ENCODE measurements at regions not wholly inside any gene's neighbourhood (a gene's known extent, or its start where the extent isn't known, plus 50 kb on each side); places are given as distances from the start of the nearest gene placed in this dataset.
"Not testable (repeated sequence)": the region's sequence is repeated elsewhere in the genome, so short reads cannot be mapped to it uniquely, and the experiment has no call there.

DNA sequence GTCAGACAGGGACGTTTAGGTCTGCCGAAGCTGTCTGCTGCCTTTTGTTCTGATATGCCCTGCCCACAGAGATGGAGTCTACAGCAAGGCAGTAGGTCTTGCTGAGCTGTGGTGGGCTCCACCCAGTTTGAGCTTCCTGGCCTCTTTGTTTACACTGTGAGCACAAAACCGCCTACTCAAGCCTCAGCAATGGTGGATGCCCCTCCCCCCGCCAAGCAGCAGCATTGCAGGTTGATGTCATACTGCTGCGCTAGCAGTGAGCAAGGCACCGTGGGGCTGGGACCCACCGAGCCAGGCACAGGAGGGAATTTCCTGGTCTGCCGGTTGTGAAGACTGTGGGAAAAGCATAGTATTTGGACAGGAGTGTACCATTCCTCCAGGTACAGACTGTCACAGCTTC, 233.1 kb downstream of the ATPSCKMT start:
- not testable (repeated sequence) for DNase-seq

DNA sequence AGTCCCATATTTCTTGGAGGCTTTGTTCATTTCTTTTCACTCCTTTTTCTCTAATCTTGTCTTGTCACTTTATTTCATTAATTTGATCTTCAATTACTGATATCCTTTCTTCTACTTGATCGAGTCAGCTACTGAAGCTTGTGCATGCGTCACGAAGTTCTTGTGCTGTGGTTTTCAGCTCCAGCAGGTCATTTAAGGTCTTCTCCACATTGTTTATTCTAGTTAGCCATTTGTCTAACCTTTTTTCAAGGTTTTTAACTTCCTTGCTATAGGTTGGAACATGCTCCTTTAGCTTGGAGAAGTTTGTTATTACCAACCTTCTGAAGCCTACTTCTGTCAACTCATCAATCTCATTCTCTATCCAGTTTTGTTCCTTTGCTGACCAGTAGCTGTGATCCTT, 234.0 kb downstream of the ATPSCKMT start:
- DNase-seq, result not testable (repeated sequence)

DNA sequence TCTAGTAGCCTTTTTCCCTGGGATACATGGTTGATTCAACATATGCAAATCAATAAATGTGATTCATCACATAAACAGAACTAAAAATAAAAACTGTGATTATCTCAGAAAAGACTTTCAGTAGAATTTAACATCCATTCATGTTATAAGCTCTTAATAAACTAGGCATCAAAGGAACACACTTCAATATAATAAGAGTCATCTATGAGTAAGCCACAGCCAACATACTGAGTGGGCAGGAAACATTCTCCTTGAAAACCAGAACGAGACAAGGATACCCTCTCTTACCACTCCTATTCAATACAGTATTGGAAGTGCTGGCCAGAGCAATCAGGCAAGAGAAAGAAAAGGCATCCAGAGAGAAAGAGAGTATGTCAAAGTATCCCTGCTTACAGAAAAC, 239.9 kb downstream of the ATPSCKMT start:
- no peak for DNase-seq

DNA sequence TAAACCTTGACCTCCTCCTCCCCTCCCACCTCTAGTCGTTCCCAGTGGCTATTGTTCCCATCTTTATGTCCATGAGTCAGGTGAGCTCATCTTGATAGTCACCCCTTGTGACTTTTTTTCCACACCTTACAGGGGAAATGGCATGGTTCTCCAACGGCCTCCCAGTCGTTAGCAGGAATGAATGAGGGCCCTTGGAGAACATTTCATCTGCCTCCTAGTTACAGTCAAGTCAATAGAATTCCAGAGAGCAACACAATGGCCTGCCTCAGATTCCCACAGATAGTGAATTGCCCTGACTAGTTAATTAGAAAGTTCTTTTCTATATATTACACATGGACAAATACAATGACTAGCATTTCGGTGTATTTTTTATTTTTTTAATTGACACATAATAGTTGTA, 262.6 kb downstream of the ATPSCKMT start:
- no peak for DNase-seq

DNA sequence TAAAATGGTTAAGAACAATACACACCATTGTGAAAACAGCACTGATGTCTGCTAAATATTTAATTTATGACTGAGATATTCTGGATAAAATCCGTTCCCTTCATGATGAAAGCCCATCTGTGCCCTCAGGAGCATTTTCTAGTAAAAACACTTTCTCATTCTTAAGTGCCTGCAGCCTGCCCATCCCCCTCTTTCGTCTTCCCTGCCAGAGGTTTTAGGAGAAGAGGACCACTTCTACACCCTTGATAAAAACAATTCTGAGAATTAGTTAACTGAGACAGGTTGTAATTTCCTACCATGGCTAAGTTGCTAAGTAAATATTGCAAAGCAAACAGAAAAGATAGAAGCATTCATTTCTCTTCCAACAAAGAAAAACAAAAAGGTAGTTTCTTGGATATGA, 272.6 kb downstream of the ATPSCKMT start:
- DNase-seq, result no peak

DNA sequence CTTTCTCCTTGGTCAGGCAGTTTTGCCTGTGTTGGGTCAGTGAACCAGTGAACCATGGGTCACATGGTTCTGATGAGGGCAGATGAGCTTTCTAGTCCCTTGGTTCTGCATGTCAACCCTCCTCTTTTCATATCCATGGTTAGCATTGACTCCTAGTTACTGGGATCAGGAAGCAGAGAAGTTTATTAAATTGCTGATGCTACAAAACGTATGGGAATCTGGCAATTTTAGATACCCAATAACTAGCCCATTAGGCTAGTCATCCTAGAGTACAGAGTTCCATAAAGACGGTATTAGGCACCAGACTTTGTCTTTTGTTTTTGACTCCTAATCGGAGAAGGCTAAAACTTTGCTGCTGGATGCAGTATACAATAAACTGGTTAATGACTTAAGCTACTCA, 273.1 kb downstream of the ATPSCKMT start:
- no peak for DNase-seq

DNA sequence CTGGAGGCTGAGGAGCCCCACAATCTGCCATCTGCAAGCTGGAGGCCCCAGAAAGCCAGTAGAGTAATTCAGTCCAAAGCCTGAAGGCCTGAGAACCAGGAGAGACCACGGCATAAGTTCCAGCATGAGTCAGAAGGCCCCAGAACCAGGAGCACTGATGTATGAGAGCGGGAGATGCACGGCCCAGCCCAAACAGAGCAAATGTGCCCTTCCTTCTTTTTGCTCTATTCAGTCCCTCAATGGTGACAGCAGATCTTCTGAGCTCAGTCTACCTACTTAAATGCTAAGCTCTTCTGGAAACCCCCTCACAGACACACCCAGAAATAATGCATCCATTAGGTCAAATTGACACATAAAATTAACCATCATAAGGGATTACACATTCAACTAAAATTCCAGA, 277.6 kb downstream of the ATPSCKMT start:
- no peak for DNase-seq

DNA sequence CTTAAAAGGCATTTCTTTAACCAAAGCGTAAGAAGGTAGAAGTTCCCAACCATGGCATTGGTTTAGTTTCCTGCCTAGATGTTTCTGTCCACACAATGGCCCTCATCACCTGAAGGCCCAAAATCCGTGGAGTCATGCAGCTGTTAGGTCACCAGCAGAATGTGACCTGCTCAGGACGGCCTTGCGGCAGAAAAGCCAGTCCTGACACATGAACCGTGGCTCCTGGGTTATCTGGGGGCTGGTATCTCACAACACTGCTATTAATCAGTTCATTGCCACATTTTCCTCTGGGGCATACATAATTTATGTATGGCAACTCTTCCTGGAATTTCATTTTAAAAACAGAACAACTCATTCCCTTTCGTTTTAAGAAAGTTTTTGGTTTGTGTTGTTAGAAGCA, 278.4 kb downstream of the ATPSCKMT start:
- no peak for DNase-seq

DNA sequence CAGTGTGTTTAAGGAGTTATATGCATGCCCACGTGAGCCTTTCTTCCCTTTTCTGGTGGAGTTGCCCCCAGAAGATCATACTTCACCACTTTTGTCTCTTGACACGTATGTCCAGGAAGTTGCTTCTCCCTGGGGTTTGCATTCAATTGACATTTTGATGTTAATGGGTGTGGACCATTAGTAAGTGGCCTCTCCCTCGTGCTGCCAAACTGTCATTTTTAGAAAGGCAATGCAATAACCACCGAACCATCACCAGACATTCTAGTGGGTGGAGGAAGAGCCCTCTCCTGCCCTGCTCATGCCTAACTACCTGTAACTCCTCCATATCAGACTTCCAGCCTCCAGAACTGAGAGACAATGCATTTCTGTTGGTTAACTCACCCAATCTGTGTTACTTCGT, 290.8 kb downstream of the ATPSCKMT start:
- DNase-seq, result no peak

DNA sequence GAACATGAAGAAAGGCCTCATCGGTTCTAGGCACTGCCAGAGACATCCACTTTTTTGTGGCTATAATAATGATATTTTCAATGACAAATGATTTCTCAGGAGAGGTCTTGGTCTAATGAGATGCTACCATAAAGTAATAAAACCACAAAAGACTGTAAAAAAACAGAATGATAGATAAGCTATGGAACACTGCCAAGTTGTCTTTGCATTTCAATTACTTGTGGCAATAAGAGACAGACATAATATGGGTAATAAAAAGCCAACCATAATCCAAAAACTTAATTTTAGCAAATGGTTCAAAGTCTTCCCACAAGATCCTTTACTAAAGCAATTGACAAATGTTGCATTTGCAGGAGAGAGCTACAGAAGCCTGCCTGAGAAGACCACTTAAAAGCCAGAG, 292.5 kb downstream of the ATPSCKMT start:
- DNase-seq, result no peak

DNA sequence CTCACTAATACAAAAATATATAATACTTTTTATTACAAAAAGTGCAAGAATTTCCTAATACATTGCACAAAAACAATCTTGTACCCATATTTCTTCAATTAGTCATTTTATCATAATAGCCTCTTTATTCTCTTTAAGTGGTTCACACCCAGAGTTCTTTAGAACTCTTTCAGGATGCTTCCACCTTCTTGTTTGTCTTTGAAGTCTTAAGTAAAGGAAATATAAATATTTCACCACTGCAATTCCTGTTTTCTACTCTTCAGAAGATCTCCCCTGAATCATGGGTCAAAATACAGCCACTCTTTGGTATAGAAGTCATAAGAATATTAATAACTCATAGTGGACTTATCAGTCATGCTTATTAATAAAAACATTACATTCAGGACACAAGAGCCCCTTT, 293.0 kb downstream of the ATPSCKMT start:
- no peak for DNase-seq

DNA sequence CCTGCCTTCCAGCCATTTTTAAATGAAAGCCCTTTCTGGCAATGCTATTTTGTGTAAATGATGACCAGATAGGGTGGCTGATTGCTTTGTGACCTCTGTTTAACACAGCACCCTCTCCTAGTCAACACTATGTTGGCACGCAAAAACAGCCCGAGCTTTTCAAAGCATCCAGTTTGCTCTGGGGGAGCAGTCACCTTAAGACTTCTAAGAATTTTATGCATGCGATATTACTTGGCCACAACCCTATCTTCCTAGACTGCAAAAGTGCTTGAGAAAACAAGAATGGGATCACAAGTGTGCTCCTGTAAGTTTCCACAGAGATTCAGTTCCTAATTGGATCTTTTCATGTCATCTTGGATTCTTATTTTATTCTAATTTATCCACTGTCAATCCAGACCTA, 294.1 kb downstream of the ATPSCKMT start:
- no peak for DNase-seq

DNA sequence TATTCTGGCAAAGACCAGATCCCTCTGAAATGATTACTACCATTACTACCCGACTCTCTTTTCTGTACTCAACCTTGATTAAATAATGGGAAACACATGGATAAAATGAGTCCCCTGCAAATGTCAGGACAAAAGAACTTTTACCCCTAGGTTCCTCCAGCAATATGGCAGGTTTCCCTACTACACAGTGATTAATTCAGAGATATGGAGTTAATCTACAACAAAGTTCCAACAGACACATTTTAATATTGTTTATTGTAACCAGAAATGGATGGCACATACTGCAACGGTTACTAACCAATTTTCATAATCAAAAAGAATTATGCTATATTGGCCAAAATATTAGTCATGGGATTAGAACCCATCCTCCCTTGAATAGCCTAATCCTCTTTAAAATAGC, 294.8 kb downstream of the ATPSCKMT start:
- no peak for DNase-seq

DNA sequence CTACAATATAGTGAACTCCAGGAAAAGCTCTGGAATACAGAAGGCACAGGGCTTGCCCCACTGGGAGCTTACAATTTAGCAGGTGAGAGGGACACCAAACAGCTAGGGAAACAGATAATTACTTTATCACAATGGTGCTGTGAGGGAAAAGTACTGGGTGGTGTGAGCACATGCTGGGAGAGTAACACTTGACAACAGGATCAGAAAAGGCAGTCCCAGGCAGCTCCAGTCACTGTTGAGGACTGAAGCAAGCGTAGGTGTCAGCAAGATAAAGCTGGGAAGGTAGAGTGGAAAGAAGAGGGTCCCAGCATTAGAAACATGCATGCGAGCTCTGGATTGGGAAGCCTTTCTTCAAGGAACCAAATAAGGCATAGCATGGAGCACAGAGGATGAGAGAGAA, 296.0 kb downstream of the ATPSCKMT start:
- DNase-seq, result no peak

DNA sequence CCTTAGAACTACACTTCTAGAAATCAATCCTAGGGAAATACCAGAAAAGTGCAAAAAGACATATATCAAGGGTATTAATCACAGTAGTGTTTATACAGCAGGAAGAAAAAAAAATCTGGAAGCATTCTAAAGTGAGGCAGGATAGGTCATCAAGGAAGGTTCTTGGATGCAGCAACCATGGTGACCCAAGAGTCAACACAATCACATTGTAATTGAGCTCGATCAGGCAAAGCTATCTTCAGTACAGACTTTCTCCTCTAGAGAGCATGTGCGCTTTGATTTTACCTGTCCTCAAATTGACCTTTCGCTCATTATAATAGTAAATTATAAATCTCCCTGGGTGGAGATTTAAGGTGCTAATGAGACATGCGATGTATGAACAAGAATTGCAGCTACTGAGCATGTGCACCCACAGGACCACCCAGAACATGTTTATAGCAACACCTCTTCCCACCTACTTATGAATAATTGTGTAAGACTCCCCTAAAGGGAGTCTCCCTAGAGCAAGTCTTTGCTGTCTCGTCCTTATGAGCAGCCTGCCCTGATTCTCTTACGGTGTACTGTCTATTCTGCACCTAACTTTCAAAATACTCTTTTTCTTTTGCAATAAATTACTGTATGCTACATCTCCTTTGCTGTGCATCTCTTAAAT, 297.7 kb downstream of the ATPSCKMT start:
- DNase-seq, result no peak

DNA sequence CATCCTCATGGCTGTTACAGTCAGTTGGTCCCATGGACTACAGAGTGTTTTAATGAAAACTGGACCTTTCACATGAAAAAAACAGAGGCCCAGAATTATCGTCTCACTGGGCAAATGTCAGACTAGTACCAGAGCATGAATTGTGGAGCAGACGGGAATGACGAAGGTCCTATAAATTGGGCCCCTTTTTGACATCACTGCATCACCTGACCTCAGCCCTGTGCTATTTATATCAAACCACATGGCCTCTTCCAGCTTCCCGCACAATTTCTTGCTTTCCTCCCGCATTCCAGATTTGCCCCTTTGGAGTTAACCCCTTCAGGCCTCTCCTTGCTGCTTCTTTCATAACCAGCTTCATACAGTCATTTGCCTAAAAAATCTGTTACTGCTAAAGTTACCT, 301.7 kb downstream of the ATPSCKMT start:
- DNase-seq, result no peak

DNA sequence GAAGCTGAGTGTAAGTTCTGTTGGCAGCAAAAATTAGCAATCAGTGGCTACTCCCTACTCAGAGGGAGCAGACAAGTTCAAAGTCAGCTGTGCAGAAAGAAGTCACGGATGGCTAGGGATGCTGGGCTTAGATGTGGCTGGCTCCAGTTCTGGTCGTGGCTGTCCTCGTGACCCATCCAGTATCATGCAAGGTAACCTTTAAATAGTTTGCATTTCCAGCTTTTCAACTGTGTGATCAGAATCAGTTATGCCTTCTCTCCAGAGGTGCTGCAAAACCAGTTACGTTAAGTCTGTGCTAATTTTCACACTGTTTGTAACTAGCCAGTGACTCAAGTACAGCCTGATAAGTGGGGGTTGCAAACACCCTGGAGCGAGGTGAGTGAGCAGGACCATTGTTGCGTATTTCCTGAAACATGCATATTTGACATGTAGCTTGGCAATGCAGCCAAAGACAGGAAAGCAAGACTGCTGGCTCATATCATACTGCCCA, 302.4 kb downstream of the ATPSCKMT start:
- DNase-seq, result no peak

DNA sequence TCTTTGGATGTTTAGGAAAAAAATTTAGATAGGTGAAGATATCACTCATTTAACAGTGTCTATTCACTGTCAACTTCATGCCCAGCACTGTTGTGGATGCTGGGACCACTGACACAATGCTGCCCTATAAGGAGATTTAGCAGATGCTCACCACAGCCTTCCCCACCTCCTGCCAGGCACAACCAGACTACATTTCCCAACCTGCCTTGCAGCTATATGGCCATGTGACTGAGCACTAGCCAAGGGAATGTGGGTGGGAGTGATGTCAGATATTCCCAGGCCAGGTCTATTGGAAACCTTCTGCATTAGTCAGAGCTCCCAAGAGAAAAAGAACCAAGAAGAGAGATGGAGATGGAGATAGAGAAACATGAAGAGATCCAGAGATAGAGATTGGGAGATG, 302.6 kb upstream of the TAS2R1 start:
- DNase-seq, result no peak

DNA sequence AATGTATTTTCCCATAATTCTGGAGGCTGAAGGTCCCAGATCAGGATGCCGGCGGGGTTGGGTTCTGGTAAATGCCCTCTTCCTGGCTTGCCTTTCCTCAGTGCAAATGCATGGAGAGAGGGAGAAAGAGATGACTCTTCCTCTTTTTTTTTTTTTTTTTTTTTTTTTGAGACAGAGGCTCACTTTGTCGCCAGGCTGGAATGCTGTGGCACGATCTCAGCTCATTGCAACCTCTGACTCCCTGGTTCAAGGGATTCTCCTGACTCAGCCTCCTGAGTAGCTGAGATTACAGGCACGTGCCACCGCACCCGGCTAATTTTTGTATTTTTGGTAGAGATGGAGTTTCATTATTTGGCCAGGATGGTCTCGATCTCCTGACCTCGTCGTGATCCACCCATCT, 300.0 kb upstream of the TAS2R1 start:
- no peak for DNase-seq

DNA sequence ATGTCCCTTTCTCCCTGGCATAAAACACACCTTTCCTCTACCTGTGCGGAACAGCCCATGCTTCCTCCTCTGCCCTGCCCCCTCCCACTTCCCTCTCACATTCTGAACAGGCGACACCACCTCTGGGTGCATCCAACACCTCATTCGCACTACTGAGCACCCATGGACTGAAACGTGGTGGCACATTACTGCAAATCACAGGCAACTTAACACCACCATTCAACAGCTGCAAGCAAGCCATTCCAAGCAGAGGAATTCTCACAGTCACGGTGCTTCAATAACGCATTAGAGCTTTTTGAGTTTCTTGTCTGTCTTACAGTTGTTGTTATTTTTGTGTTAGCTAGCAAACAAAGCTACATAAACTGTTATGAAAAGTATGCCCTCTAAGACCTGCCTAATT, 298.2 kb upstream of the TAS2R1 start:
- no peak for DNase-seq

DNA sequence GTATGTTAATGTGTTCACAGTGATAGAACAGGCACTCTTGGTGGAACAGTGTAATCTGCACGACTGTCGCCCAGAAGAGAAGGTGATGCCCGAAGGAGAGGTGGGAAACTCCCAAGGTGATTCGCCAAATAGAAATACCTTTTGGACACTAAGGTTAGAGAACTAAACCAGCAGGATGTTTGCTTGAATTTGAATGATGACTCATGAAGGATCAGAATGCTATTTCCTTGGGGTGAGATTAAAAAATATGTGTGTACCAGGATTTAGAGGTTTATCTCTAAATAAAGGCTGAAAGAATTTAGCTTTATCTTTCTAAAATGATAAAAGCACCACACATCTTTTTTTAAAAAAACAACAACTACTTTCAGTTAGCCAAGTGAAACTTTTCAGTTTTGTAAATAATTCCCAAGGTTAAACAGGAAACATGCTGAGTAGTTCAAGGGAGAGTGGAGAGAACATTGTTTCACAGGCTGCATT, 297.4 kb upstream of the TAS2R1 start:
- DNase-seq, result no peak

DNA sequence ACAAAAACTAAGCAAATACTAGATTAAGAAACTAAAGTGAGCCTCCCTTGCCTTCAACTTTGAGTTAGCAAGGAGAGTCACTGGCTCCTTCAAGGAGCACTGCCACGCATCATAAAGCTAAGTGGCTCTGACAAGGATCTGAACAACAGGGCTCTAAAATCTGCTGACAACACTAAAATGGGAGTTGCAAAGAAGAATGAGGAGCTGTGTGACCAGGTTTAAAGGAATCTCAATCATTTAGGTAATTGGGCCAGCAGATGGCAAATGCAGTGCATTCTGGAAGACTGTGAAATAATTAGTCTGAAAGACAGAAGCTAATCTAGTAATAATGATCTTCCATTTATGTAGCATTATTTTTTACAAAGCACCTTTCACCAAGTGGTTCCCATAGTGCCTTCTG, 297.0 kb upstream of the TAS2R1 start:
- no peak for DNase-seq

DNA sequence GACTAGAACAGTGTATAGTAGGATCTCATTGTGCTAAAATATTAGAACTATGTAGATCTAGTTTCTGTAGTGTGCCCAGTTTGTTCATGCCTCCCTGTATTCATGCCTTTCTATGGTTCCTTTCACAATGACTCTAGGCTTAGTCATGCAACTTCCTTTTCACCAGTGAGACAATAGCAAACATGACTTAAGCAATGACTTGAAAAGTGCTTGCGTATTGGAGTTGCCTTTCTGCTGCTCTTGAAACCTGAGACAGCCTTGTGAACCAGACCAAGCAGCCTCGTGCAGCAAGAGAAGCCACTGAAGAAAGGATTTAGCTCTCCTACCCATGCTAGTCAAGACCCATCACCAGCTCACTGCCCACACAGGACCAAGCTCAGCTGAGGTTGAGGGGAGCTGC, 294.5 kb upstream of the TAS2R1 start:
- DNase-seq, result no peak

DNA sequence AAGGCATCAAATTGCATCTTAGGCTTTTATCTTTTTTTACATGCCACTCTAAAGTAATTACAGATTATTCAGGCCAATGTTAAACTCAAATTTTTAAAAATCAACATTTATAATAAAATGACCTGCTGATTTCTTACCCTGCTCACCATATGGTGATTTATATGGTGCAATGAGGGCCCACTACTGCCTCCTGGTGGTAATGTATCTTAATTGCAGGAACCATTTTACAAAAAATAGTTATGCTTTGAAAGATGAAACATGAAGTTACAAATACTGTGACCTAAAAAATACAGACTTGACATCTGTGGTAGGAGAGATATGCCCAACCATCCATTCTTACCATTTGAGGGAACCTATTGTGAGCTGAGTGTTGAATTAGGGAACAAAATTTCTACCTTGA, 292.6 kb upstream of the TAS2R1 start:
- no peak for DNase-seq

DNA sequence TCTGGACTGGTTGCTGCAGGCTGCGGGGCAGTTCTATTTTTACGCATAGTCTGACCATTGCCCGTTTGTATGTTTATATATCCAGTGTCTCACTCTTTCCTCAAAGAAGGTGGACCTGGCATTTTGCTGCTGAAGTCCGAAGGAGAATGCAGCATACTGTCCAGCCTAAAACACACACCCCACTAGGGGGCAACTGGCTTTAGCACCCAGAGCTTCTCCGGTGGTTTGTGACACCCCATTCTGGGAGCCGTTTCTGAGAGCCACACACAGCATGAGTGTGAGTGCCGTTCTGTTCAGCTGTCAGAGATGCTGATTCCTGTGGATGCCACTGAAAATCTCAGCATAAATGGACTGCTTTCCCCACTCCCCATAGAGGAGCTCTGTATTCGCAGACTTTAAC, 290.5 kb upstream of the TAS2R1 start:
- no peak for DNase-seq
